Endothelial cell of umbilical vein (primary cell): ENCODE measurements at regions not wholly inside any gene's neighbourhood (a gene's known extent, or its start where the extent isn't known, plus 50 kb on each side); places are given as distances from the start of the nearest gene placed in this dataset.

Experiments
- FOS ChIP-seq: IDR thresholded peaks from 2 replicates; pipeline ENCODE4 v1.6.1; 2011; ENCODE audit warnings: mild to moderate bottlenecking, low read length, moderate library complexity, borderline replicate concordance; ENCODE audit not compliant: insufficient read depth
- JUN ChIP-seq: IDR thresholded peaks from 2 replicates; pipeline ENCODE4 v1.6.1; 2011; ENCODE audit warnings: borderline replicate concordance, low read depth; ENCODE audit not compliant: insufficient read length, insufficient read depth
- MYC ChIP-seq: IDR thresholded peaks from one replicate; pipeline ENCODE4 v1.6.1; 2011; ENCODE audit warnings: mild to moderate bottlenecking, low read depth, low read length
- POLR2A ChIP-seq: IDR thresholded peaks from 2 replicates; pipeline ENCODE4 v1.6.1; 2012; ENCODE audit warnings: low read depth, mild to moderate bottlenecking, control low read depth, low read length
- POLR2AphosphoS5 ChIP-seq: IDR thresholded peaks from 2 replicates; pipeline ENCODE4 v1.6.1; 2012; ENCODE audit warnings: low read depth, mild to moderate bottlenecking, control low read depth, low read length, moderate library complexity; ENCODE audit not compliant: insufficient read depth
- TF ChIP-seq, protein P1 (sequence below), 2 donors: IDR thresholded peaks; 1 replicate in 1 of 2; 2 replicates in 1 of 2; pipeline ENCODE4 v1.5.1; 2011; ENCODE audit warnings: low read length in 2 of 2, mild to moderate bottlenecking in 2 of 2, moderate library complexity in 2 of 2, control low read depth in 1 of 2, inconsistent platforms in 1 of 2, low read depth in 1 of 2; ENCODE audit not compliant: insufficient read depth in 1 of 2; ENCODE audit errors: extremely low read depth in 1 of 2
- TF ChIP-seq, protein P2 (sequence below): IDR thresholded peaks from 2 replicates; pipeline ENCODE4 v1.6.1; 2011; ENCODE audit not compliant: insufficient read depth, insufficient read length

DNA sequence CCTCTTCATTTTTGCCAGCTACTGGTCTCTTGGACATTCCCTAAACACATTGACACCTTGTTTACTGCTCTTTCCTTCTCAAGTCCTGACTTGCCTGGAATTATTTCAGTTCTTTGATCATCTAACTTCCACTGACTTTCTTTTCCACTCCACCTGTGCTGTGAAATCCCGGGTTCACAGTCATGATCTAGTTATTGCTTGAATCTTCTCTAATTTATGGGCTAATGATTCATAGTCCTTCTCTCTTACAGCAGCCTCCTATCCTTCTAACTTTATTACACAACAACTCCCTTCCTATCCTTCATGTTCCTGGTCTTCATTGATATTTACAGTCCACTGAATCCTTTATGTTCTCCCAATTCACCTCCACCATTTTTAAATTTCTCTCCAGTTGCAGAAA is 260.1 kb downstream of the C12orf75 start:
- TF ChIP-seq, protein P1, sequence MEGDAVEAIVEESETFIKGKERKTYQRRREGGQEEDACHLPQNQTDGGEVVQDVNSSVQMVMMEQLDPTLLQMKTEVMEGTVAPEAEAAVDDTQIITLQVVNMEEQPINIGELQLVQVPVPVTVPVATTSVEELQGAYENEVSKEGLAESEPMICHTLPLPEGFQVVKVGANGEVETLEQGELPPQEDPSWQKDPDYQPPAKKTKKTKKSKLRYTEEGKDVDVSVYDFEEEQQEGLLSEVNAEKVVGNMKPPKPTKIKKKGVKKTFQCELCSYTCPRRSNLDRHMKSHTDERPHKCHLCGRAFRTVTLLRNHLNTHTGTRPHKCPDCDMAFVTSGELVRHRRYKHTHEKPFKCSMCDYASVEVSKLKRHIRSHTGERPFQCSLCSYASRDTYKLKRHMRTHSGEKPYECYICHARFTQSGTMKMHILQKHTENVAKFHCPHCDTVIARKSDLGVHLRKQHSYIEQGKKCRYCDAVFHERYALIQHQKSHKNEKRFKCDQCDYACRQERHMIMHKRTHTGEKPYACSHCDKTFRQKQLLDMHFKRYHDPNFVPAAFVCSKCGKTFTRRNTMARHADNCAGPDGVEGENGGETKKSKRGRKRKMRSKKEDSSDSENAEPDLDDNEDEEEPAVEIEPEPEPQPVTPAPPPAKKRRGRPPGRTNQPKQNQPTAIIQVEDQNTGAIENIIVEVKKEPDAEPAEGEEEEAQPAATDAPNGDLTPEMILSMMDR (IDR thresholded peaks at IDR 0.05; ENCODE audit: extremely low read depth in 1 of 2, insufficient read depth in 1 of 2, low read depth in 1 of 2, low read length in 2 of 2) = no peak
- no peak for TF ChIP-seq POLR2AphosphoS5
- no peak for TF ChIP-seq POLR2A
- TF ChIP-seq JUN = no peak
- no peak for TF ChIP-seq FOS
- TF ChIP-seq, protein P2, sequence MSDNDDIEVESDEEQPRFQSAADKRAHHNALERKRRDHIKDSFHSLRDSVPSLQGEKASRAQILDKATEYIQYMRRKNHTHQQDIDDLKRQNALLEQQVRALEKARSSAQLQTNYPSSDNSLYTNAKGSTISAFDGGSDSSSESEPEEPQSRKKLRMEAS = no peak
- TF ChIP-seq MYC = no peak
